ENCODE measurements at regions not wholly inside any gene's neighbourhood (a gene's known extent, or its start where the extent isn't known, plus 50 kb on each side); places are given as distances from the start of the nearest gene placed in this dataset.

DNA sequence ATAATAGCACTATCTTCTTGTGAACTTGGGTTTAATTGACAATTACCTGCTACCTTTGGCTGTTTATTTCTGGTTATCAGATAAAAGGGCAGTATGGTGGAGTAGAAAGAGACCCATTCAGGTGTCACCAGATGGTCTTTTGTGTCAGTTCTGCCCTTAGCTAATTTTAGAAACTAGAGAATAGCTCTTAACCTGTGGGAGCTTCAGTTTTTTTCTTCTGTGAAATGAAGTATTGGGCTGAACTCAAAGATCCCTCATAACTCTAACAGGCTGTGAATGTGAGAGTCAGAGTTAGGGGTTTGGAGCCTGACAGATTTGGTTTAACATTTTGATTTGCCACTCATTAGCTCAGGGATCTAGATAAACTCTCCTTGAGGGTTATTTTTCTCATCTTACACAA, 335.2 kb downstream of the PPP1R2C start:
- Histone ChIP-seq H3K27ac (no peak overlapping the region), H3K4me1 (replicated peaks in 1 of 2) (no peaks in the 10 kb centered on the region), H3K9me3 (replicated peaks in 1 of 3) (no peaks in the 10 kb centered on the region), H3K36me3 (replicated peaks in 1 of 2) (no peaks in the 10 kb centered on the region), H3K4me3 (no peak overlapping the region), H3K27me3 (peaks cover 8% of the 10 kb centered on the region)
- intact Hi-C loops (cut with DNase I), result no loop called here
- no peak for DNase-seq
- TF ChIP-seq, protein P1, sequence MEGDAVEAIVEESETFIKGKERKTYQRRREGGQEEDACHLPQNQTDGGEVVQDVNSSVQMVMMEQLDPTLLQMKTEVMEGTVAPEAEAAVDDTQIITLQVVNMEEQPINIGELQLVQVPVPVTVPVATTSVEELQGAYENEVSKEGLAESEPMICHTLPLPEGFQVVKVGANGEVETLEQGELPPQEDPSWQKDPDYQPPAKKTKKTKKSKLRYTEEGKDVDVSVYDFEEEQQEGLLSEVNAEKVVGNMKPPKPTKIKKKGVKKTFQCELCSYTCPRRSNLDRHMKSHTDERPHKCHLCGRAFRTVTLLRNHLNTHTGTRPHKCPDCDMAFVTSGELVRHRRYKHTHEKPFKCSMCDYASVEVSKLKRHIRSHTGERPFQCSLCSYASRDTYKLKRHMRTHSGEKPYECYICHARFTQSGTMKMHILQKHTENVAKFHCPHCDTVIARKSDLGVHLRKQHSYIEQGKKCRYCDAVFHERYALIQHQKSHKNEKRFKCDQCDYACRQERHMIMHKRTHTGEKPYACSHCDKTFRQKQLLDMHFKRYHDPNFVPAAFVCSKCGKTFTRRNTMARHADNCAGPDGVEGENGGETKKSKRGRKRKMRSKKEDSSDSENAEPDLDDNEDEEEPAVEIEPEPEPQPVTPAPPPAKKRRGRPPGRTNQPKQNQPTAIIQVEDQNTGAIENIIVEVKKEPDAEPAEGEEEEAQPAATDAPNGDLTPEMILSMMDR (IDR thresholded peaks at IDR 0.05), result no peak
- TF ChIP-seq POLR2A (IDR thresholded peaks at IDR 0.05), result no peak

DNA sequence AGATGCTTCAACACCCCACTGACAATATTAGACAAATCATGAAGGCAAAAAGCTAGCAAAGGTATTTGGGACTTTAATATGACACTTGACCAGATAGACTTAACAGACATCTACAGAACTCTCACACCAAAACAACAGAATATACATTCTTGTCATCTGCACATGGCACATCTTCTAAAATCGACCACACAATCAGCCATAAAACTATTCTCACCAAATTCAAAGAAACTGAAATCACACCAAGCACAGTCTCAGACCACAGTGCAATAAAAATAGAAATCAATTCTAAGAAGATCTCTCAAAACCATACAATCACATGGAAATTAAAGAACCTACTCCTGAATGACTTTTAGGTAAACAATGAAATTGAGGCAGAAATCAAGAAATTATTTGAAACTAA, 340.8 kb downstream of the PPP1R2C start:
- Histone ChIP-seq H3K27ac (no peak overlapping the region), H3K27me3 (peaks cover 27% of the 10 kb centered on the region), H3K36me3 (replicated peaks in 1 of 2) (no peaks in the 10 kb centered on the region), H3K9me3 (replicated peaks in 1 of 3) (no peaks in the 10 kb centered on the region), H3K4me3 (no peak overlapping the region), H3K4me1 (replicated peaks in 1 of 2) (no peaks in the 10 kb centered on the region)
- DNase-seq, result no peak
- 23 to 63% (median 49%) methylated on average over 1 of the region's 1 CpG for WGBS, 4 donors
- intact Hi-C loops (cut with DNase I), result no loop called here
- TF ChIP-seq, protein P1 (IDR thresholded peaks at IDR 0.05), result no peak
- TF ChIP-seq POLR2A (IDR thresholded peaks at IDR 0.05), result no peak

DNA sequence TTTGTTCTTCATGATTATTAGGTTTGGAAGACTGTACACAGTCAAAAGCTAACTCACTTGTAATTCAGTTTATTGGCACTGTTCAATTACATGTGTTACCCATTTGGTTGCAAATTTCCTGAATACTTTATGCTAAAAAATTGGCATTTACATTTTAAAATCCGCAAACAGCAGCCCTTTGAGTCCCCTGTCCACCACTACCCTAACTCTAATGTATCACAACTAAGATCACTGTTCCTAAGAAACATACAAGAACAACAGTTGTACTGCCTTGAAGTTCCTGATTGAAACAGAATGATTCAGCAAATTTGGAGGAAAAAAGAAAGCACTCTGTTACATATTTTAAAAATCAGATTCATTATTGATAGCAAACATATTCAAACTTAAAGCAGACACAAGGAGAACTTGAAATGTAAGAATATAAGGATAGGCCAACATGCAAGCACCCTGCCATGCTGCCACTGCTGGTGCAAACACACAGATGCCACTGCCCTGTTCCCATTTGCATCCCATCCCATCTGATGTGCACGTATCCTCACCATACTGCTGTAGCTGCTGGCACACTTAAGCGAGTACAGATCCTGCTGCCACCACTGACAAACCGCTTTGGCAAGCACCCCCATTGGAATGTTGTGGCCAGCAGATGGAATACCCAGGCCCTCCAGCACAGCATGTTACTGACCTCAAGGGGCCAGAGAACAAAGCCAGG, 343.4 kb downstream of the PPP1R2C start:
- TF ChIP-seq, protein P1 (IDR thresholded peaks at IDR 0.05), result no peak
- no peak for TF ChIP-seq POLR2A (IDR thresholded peaks at IDR 0.05)
- no peak overlapping the region for H3K4me3 ChIP-seq
- H3K36me3 ChIP-seq (replicated peaks in 1 of 2), result no peaks in the 10 kb centered on the region
- 74 to 91% (median 86%) methylated on average over 1 to 4 of the region's 4 CpGs for WGBS, 4 donors
- no peak for DNase-seq
- peaks cover 19% of the 10 kb centered on the region for H3K27me3 ChIP-seq
- no peak overlapping the region for H3K27ac ChIP-seq
- intact Hi-C loops (cut with DNase I), result no loop called here
- H3K4me1 ChIP-seq (replicated peaks in 1 of 2), result no peaks in the 10 kb centered on the region
- no peaks in the 10 kb centered on the region for H3K9me3 ChIP-seq (replicated peaks in 1 of 3)

DNA sequence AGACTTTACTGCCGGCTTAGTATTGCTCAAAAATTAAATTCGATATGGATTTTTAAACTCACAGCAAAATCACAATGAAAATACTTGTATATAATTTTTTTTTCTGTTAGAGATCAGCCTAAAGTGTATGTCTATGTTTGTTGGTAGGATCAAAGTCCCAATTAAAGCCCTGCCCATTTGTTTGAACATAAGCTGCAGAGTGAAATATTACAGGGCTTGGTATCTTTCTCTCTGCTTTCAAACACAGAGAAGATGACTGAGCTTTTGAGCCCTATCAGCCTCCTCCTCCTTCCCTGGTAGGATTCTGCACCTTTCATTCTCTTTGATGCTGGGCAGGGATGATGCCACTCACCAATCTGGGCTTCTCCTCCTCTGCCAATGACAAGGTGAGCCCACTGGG, 345.4 kb downstream of the PPP1R2C start:
- Histone ChIP-seq H3K36me3 (replicated peaks in 1 of 2) (no peaks in the 10 kb centered on the region), H3K27me3 (peaks cover 19% of the 10 kb centered on the region), H3K4me3 (no peak overlapping the region), H3K9me3 (replicated peaks in 1 of 3) (no peaks in the 10 kb centered on the region), H3K27ac (no peak overlapping the region), H3K4me1 (replicated peaks in 1 of 2) (no peaks in the 10 kb centered on the region)
- DNase-seq, result no peak
- intact Hi-C loops (cut with DNase I), result no loop called here
- 76 to 96% (median 85%) methylated on average over 2 of the region's 2 CpGs for WGBS, 4 donors
- no peak for TF ChIP-seq POLR2A (IDR thresholded peaks at IDR 0.05)
- TF ChIP-seq, protein P1 (IDR thresholded peaks at IDR 0.05), result no peak
